B cell (primary cell): ENCODE measurements at regions not wholly inside any gene's neighbourhood (a gene's known extent, or its start where the extent isn't known, plus 50 kb on each side); places are given as distances from the start of the nearest gene placed in this dataset.

Experiments
- ATAC-seq: fragments of 200-7000 bp; cut with Tn5 transposase; one replicate; pipeline ENCODE4 v1.10.0; 2021; ENCODE audit warnings: low read depth, mild to moderate bottlenecking, moderate number of reproducible peaks, moderate library complexity
- CTCF ChIA-PET: fragments of 350-600 bp; sonication (Branson Sonifier 250); formaldehyde crosslinking; loops from one replicate; lab custom pipeline; 2021; ENCODE audit warnings: antibody characterized with exemption, inconsistent platforms; lab: Charles Lee
- POLR2A ChIA-PET: fragments of 350-600 bp; sonication (Branson Sonifier 250); formaldehyde crosslinking; loops from one replicate; lab custom pipeline; 2021; ENCODE audit warnings: antibody characterized with exemption; lab: Charles Lee
- DNase-seq: peaks from one replicate; pipeline ENCODE4 v3.0.0; 2013
- H2AFZ ChIP-seq: 2 replicates; pipeline ENCODE4 v1.6.1; 2012; ENCODE audit warnings: mild to moderate bottlenecking, low read depth, low read length; ENCODE audit not compliant: insufficient read depth, poor library complexity, severe bottlenecking
- H3K27ac ChIP-seq, 2 donors: 1 replicate in 1 of 2; 2 replicates in 1 of 2; pipeline ENCODE4 v1.5.1; 2012 to 2013; ENCODE audit warnings: low read length in 2 of 2, mild to moderate bottlenecking in 2 of 2, moderate library complexity in 1 of 2
- H3K27me3 ChIP-seq, 4 experiments: fragments of 200-600 bp in 1 of 4; sonication (generic) in 1 of 4; replicated peaks in 1 of 4; 1 replicate in 2 of 4; 2 replicates in 2 of 4; pipeline versions ENCODE4 v1.6.1 to v1.7.0; 2013 to 2016; ENCODE audit warnings: low read length in 3 of 4, mild to moderate bottlenecking in 2 of 4, mixed read lengths in 1 of 4, moderate library complexity in 1 of 4; ENCODE audit not compliant: insufficient read depth in 4 of 4, control insufficient read depth in 3 of 4; ENCODE audit errors: control extremely low read depth in 1 of 4
- H3K36me3 ChIP-seq, 2 experiments: replicated peaks in 1 of 2; 1 replicate in 1 of 2; 2 replicates in 1 of 2; pipeline versions ENCODE4 v1.6.1 to v1.7.1; 2013; ENCODE audit warnings: low read length in 1 of 2; ENCODE audit not compliant: insufficient read depth in 2 of 2, control insufficient read depth in 1 of 2; ENCODE audit errors: control extremely low read depth in 1 of 2, extremely low read depth in 1 of 2
- H3K4me1 ChIP-seq, 2 donors: fragments of 200-600 bp in 1 of 2; sonication (generic) in 1 of 2; 1 replicate in 1 of 2; 2 replicates in 1 of 2; pipeline versions ENCODE4 v1.5.1 to v1.6.1; 2013 to 2017; ENCODE audit warnings: low read length in 2 of 2; ENCODE audit not compliant: control insufficient read depth in 2 of 2, insufficient read depth in 2 of 2
- H3K4me2 ChIP-seq: replicated peaks from 2 replicates; pipeline ENCODE3; 2012; ENCODE audit warnings: mild to moderate bottlenecking, low read depth, low read length; ENCODE audit not compliant: poor library complexity, severe bottlenecking
- H3K4me3 ChIP-seq, 5 experiments: fragments of 200-600 bp in 1 of 5; sonication (generic) in 1 of 5; 1 replicate in 3 of 5; 2 replicates in 2 of 5; pipeline versions ENCODE4 v1.5.1 to v1.7.0; 2011 to 2016; ENCODE audit warnings: low read length in 4 of 5, mild to moderate bottlenecking in 4 of 5, low read depth in 2 of 5, control low read depth in 1 of 5, moderate library complexity in 1 of 5; ENCODE audit not compliant: insufficient read depth in 1 of 5; ENCODE audit errors: control extremely low read depth in 1 of 5, extremely low read depth in 1 of 5
- H3K79me2 ChIP-seq: fragments of 200-600 bp; sonication (generic); one replicate; pipeline ENCODE4 v1.6.0; 2016; ENCODE audit warnings: low read length; ENCODE audit not compliant: control insufficient read depth, insufficient read depth
- H3K9ac ChIP-seq: fragments of 200-600 bp; sonication (generic); 2 replicates; pipeline ENCODE4 v1.6.1; 2017; ENCODE audit warnings: mild to moderate bottlenecking, low read length, moderate library complexity
- H3K9me3 ChIP-seq, 3 donors: one replicate each; pipeline versions ENCODE4 v1.6.1 to v1.7.1; 2013; ENCODE audit warnings: low read length in 2 of 3; ENCODE audit not compliant: control insufficient read depth in 2 of 3, insufficient read depth in 1 of 3; ENCODE audit errors: control extremely low read depth in 1 of 3
- H4K20me1 ChIP-seq: 2 replicates; pipeline ENCODE4 v1.6.0; 2012; ENCODE audit warnings: mild to moderate bottlenecking, low read length; ENCODE audit not compliant: insufficient read depth, control insufficient read depth, poor library complexity, severe bottlenecking
- H3K27ac Mint-ChIP-seq: one replicate; pipeline ENCODE4 v1.8.0; 2021; ENCODE audit warnings: mixed read lengths
- H3K27me3 Mint-ChIP-seq: one replicate; pipeline ENCODE4 v1.8.0; 2021; ENCODE audit warnings: mixed read lengths
- H3K4me1 Mint-ChIP-seq: one replicate; pipeline ENCODE4 v1.8.0; 2021; ENCODE audit warnings: mixed read lengths
- H3K4me3 Mint-ChIP-seq: one replicate; pipeline ENCODE4 v1.8.0; 2021; ENCODE audit warnings: mixed read lengths
- H3K9me3 Mint-ChIP-seq: one replicate; pipeline ENCODE4 v1.8.0; 2022; ENCODE audit warnings: mixed read lengths; ENCODE audit not compliant: insufficient read depth
- EZH2 ChIP-seq: IDR thresholded peaks from 2 replicates; pipeline ENCODE4 v1.6.1; 2012; ENCODE audit warnings: borderline replicate concordance, low read depth, mild to moderate bottlenecking, moderate library complexity, low read length; ENCODE audit not compliant: insufficient read depth, poor library complexity, severe bottlenecking
- WGBS: methylation state at CpG from one replicate; pipeline ENCODE4 v1.1.5; 2013; ENCODE audit warnings: missing lambda C conversion rate; ENCODE audit not compliant: insufficient coverage; 5-methylcytosine and 5-hydroxymethylcytosine counted together
- intact Hi-C: fragments of 100-400 bp; cut with micrococcal nuclease; formaldehyde crosslinking; loops from one replicate; pipeline ENCODE4 v1.10.0; 2022
- TF ChIP-seq, protein P1 (sequence below): fragments of 200-600 bp; IDR thresholded peaks from one replicate; pipeline ENCODE4 v1.8.0; 2022; ENCODE audit warnings: antibody characterized with exemption, mild to moderate bottlenecking

DNA sequence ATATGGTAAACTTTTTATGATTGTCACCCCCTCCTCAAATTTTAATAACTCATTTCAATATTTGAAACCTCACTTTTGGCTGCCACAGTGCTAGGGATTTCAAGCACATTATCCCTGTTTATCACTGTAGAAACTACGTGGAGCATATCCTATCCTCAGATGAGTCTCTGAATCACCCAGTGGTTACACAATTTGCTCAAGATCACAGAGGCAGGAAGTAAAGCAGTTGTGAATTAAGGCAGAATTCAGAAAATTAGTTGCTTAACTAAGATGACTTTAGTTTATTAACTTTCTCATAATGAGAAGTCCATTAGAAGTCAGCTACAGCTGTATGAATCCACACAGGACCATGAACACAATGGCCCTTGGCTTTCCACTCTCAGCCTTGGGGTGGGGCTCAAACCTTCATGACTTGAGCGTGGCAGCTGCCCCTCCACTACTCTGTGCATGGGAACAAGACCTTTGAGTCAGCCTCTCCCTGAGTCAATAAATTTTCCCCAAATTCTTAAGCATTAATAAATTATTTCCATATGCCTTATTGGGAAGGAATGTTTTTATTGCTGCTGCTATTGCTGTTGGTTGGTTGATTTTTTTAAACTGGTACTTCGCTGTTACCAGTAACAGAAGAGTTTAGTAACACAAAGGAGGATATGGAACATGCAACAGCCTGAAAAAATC lies 369.0 kb downstream of the CBLN2 start:
- H3K27me3 Mint-ChIP-seq = no peaks in the 10 kb centered on the region
- Histone ChIP-seq H3K4me2 (no peak overlapping the region), H2AFZ (no peak overlapping the region), H3K27me3 (no peaks in the 10 kb centered on the region), H3K4me1 (no peaks in the 10 kb centered on the region), H3K27ac (no peak overlapping the region), H3K9ac (no peak overlapping the region), H3K9me3 (no peaks in the 10 kb centered on the region), H3K36me3 (no peaks in the 10 kb centered on the region), H3K79me2 (no peaks in the 10 kb centered on the region), H4K20me1 (no peaks in the 10 kb centered on the region), H3K4me3 (no peak overlapping the region)
- peaks cover 5% of the 10 kb centered on the region for H3K4me1 Mint-ChIP-seq
- ChIA-PET CTCF (no interaction called here), POLR2A (no interaction called here)
- H3K4me3 Mint-ChIP-seq = no peak overlapping the region
- DNase-seq = no peak
- no CpG with 5 or more reads among the region's 3 CpGs for WGBS
- ATAC-seq = no peak
- H3K9me3 Mint-ChIP-seq = no peaks in the 10 kb centered on the region
- TF ChIP-seq EZH2 = no peak
- intact Hi-C loops = no loop called here
- H3K27ac Mint-ChIP-seq = no peak overlapping the region

DNA sequence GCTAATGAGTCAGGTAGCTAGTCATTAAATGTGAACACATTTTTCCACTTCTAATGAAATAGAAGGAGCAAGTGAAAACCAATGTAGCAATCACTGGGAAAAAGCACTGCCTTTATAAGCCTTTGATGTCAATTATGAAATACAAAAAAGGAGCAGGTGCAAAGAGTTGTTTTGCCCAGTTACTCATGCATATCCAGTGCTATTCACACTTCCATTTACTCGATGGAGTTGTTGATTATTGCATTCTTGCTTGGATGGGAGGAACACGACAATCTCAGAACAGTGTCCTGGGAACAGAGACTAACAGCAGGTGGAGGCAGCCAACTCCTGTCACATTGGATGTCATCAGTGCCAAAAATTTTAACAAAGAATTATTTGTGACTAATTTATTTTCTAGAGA lies 372.5 kb downstream of the CBLN2 start:
- Histone ChIP-seq H3K4me1 (no peaks in the 10 kb centered on the region), H3K4me3 (no peak overlapping the region), H3K27me3 (no peaks in the 10 kb centered on the region), H3K27ac (no peak overlapping the region), H3K4me2 (no peak overlapping the region), H3K79me2 (no peaks in the 10 kb centered on the region), H2AFZ (no peak overlapping the region), H4K20me1 (no peaks in the 10 kb centered on the region), H3K9ac (no peak overlapping the region), H3K9me3 (no peaks in the 10 kb centered on the region), H3K36me3 (no peaks in the 10 kb centered on the region)
- H3K4me3 Mint-ChIP-seq = no peak overlapping the region
- no peak overlapping the region for H3K27ac Mint-ChIP-seq
- H3K27me3 Mint-ChIP-seq = no peaks in the 10 kb centered on the region
- no CpG with 5 or more reads among the region's 2 CpGs for whole genome bisulfite sequencing
- H3K9me3 Mint-ChIP-seq = no peaks in the 10 kb centered on the region
- DNase-seq = no peak
- ATAC-seq = no peak
- TF ChIP-seq EZH2 = no peak
- TF ChIP-seq, protein P1, sequence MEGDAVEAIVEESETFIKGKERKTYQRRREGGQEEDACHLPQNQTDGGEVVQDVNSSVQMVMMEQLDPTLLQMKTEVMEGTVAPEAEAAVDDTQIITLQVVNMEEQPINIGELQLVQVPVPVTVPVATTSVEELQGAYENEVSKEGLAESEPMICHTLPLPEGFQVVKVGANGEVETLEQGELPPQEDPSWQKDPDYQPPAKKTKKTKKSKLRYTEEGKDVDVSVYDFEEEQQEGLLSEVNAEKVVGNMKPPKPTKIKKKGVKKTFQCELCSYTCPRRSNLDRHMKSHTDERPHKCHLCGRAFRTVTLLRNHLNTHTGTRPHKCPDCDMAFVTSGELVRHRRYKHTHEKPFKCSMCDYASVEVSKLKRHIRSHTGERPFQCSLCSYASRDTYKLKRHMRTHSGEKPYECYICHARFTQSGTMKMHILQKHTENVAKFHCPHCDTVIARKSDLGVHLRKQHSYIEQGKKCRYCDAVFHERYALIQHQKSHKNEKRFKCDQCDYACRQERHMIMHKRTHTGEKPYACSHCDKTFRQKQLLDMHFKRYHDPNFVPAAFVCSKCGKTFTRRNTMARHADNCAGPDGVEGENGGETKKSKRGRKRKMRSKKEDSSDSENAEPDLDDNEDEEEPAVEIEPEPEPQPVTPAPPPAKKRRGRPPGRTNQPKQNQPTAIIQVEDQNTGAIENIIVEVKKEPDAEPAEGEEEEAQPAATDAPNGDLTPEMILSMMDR = no peak
- intact Hi-C loops = no loop called here
- POLR2A ChIA-PET = no interaction called here
- CTCF ChIA-PET = interaction anchor here (1.9 kb wide), 1 partner anchor 9 kb away, joined by 4 read pairs; no protein-coding TSS in a partner anchor
- peaks cover 2% of the 10 kb centered on the region for H3K4me1 Mint-ChIP-seq
